ENCODE measurements at regions not wholly inside any gene's neighbourhood (a gene's known extent, or its start where the extent isn't known, plus 50 kb on each side); places are given as distances from the start of the nearest gene placed in this dataset.

DNA sequence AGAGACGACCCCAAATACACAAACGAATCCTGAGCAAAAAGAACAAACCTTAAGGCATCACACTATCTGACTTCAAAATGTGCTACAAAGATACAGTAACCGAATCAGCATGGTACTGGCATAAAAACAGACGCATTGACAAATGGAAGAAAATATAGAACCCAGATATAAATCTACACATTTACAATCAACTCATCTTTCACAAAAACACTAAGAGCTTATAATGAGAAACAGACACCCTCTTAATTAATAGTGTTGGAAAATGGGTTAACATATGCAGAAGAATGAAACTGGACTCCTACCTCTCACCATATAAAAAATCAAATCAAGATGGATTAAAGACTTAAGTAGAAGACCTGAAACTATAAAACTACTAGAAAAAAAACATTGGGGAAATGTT, 130.3 kb upstream of the DCBLD2 start:
- H2AFZ ChIP-seq (ENCODE audit: low read length) = no peak overlapping the region
- H3K36me3 ChIP-seq (ENCODE audit: control insufficient read depth, insufficient read depth, low read length) = no peaks in the 10 kb centered on the region
- H3K4me3 ChIP-seq (replicated peaks in 1 of 4; ENCODE audit: control extremely low read depth in 1 of 4, insufficient read depth in 1 of 4, low read depth in 3 of 4, low read length in 4 of 4) = no peak overlapping the region
- TF ChIP-seq EZH2 (IDR thresholded peaks at IDR 0.05; ENCODE audit: low read length, missing control alignments) (no peak), CTCF (conservative IDR thresholded peaks at IDR 0.05 in 1 of 2, IDR thresholded peaks at IDR 0.05 in 1 of 2; ENCODE audit: low read depth in 1 of 2, low read length in 2 of 2) (no peak)
- H4K20me1 ChIP-seq (ENCODE audit: control insufficient read depth, extremely low read depth, insufficient read depth, low read length) = no peaks in the 10 kb centered on the region
- H3K9me3 ChIP-seq (ENCODE audit: control insufficient read depth, insufficient read depth, low read depth, low read length) = no peaks in the 10 kb centered on the region
- DNase-seq (ENCODE audit: low read depth in 2 of 2) = no peak
- H3K27me3 ChIP-seq (ENCODE audit: control insufficient read depth, insufficient read depth, low read length) = no peaks in the 10 kb centered on the region
- no peak overlapping the region for H3K4me2 ChIP-seq (ENCODE audit: extremely low read depth, insufficient read depth, low read length)
- H3K79me2 ChIP-seq (ENCODE audit: control insufficient read depth, insufficient read depth, low read length) = no peaks in the 10 kb centered on the region
- no peak overlapping the region for H3K9ac ChIP-seq (ENCODE audit: insufficient read depth, low read length)
- no peaks in the 10 kb centered on the region for H3K4me1 ChIP-seq (ENCODE audit: control insufficient read depth, extremely low read depth, insufficient read depth, low read length)
- H3K27ac ChIP-seq (ENCODE audit: insufficient read depth, low read length) = no peak overlapping the region

DNA sequence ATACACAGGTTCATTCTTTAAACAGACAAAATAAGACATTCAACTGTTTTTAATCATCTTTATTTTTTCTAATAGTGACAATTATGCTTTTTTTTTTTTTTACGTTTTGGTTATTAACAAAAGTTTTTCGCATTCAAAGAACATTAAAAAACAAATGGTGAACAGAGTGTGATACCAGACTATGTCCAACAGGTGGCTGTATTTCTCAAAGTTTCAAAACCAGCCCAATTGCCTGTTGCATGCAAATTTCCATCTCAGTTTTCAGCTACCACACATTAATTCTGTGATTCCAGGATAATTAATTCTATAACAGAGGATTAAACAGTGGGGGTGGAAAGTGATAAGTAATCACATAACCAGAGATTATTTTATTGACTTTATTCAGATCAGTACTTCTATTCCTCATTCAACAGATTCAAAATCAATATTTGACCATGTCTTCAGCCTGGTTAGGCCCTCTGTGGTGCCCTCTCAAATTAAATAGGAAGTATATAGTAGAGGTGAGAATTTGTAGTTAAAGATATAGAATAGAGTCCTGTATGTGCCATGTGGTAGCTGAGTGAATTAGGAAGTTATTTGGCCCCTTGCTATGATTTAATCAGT, 122.2 kb upstream of the DCBLD2 start:
- TF ChIP-seq EZH2 (IDR thresholded peaks at IDR 0.05; ENCODE audit: low read length, missing control alignments) (no peak), CTCF (conservative IDR thresholded peaks at IDR 0.05 in 1 of 2, IDR thresholded peaks at IDR 0.05 in 1 of 2; ENCODE audit: low read depth in 1 of 2, low read length in 2 of 2) (peak; percentile 51 to 72)
- Histone ChIP-seq H3K36me3 (ENCODE audit: control insufficient read depth, insufficient read depth, low read length) (no peaks in the 10 kb centered on the region), H3K9ac (ENCODE audit: insufficient read depth, low read length) (no peak overlapping the region), H3K9me3 (ENCODE audit: control insufficient read depth, insufficient read depth, low read depth, low read length) (no peaks in the 10 kb centered on the region), H3K79me2 (ENCODE audit: control insufficient read depth, insufficient read depth, low read length) (no peaks in the 10 kb centered on the region), H2AFZ (ENCODE audit: low read length) (no peak overlapping the region), H3K4me2 (ENCODE audit: extremely low read depth, insufficient read depth, low read length) (no peak overlapping the region), H3K4me3 (replicated peaks in 1 of 4; ENCODE audit: control extremely low read depth in 1 of 4, insufficient read depth in 1 of 4, low read depth in 3 of 4, low read length in 4 of 4) (no peak overlapping the region), H3K27me3 (ENCODE audit: control insufficient read depth, insufficient read depth, low read length) (no peaks in the 10 kb centered on the region), H3K4me1 (ENCODE audit: control insufficient read depth, extremely low read depth, insufficient read depth, low read length) (no peaks in the 10 kb centered on the region), H4K20me1 (ENCODE audit: control insufficient read depth, extremely low read depth, insufficient read depth, low read length) (no peaks in the 10 kb centered on the region), H3K27ac (ENCODE audit: insufficient read depth, low read length) (no peak overlapping the region)
- DNase-seq (ENCODE audit: low read depth in 2 of 2) = peak; percentile 38 to 70

- H3K9ac ChIP-seq (ENCODE audit: insufficient read depth, low read length) = no peak overlapping the region
- H3K4me1 ChIP-seq (ENCODE audit: control insufficient read depth, extremely low read depth, insufficient read depth, low read length) = no peaks in the 10 kb centered on the region
- H2AFZ ChIP-seq (ENCODE audit: low read length) = no peak overlapping the region
- no peaks in the 10 kb centered on the region for H4K20me1 ChIP-seq (ENCODE audit: control insufficient read depth, extremely low read depth, insufficient read depth, low read length)
- H3K27ac ChIP-seq (ENCODE audit: insufficient read depth, low read length) = no peak overlapping the region
- no peak for TF ChIP-seq EZH2 (IDR thresholded peaks at IDR 0.05; ENCODE audit: low read length, missing control alignments)
- TF ChIP-seq CTCF (conservative IDR thresholded peaks at IDR 0.05 in 1 of 2, IDR thresholded peaks at IDR 0.05 in 1 of 2; ENCODE audit: low read depth in 1 of 2, low read length in 2 of 2) = no peak
- no peaks in the 10 kb centered on the region for H3K9me3 ChIP-seq (ENCODE audit: control insufficient read depth, insufficient read depth, low read depth, low read length)
- no peaks in the 10 kb centered on the region for H3K27me3 ChIP-seq (ENCODE audit: control insufficient read depth, insufficient read depth, low read length)
- H3K79me2 ChIP-seq (ENCODE audit: control insufficient read depth, insufficient read depth, low read length) = no peaks in the 10 kb centered on the region
- DNase-seq (ENCODE audit: low read depth in 2 of 2) = no peak
- H3K36me3 ChIP-seq (ENCODE audit: control insufficient read depth, insufficient read depth, low read length) = no peaks in the 10 kb centered on the region
- no peak overlapping the region for H3K4me2 ChIP-seq (ENCODE audit: extremely low read depth, insufficient read depth, low read length)
- no peak overlapping the region for H3K4me3 ChIP-seq (replicated peaks in 1 of 4; ENCODE audit: control extremely low read depth in 1 of 4, insufficient read depth in 1 of 4, low read depth in 3 of 4, low read length in 4 of 4)
Observed at GRCh38 chr3:99021466-99021865, 120.0 kb upstream of the DCBLD2 start.
